22Rv1 (cell line): ENCODE measurements at regions not wholly inside any gene's neighbourhood (a gene's known extent, or its start where the extent isn't known, plus 50 kb on each side); places are given as distances from the start of the nearest gene placed in this dataset.

Source experiments
- H3K27ac ChIP-seq: fragments of 450-650 bp; 2 replicates; pipeline ENCODE4 v1.5.1; 2017
- ZFX ChIP-seq: fragments of 450-650 bp; IDR thresholded peaks from 2 replicates; pipeline ENCODE4 v1.6.1; 2017; ENCODE audit warnings: antibody characterized with exemption, borderline replicate concordance
- TF ChIP-seq, protein P1 (sequence below): fragments of 450-650 bp; IDR thresholded peaks from 2 replicates; pipeline ENCODE4 v1.5.1; 2017; ENCODE audit warnings: mild to moderate bottlenecking

DNA sequence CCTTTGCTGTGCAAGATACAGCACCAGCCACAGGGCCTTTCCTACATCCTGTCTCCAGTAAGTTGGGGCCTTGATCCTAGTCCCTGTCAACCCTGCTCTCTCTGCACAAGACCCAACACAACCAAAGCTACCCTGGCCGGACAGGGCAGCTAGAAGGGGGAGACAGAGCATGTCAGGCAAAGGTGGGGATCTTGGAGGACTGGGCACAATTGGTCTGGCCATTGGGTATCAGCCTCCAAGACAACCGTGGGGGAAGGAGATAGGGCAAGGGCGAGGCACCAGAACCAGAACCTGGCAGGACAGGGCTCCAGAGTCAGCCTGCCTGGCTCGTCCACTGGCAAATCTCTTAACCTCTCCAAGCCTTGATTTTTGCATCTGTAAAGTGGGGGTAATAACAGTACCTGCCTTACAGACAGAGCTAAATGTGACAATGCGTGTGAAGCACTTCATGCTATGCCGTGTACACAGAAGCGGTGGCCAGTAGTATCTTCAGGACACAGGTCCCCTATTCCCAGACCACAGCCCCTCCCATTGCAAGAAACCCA is 51.6 kb upstream of the CDKN2AIPNL start:
- TF ChIP-seq, protein P1, sequence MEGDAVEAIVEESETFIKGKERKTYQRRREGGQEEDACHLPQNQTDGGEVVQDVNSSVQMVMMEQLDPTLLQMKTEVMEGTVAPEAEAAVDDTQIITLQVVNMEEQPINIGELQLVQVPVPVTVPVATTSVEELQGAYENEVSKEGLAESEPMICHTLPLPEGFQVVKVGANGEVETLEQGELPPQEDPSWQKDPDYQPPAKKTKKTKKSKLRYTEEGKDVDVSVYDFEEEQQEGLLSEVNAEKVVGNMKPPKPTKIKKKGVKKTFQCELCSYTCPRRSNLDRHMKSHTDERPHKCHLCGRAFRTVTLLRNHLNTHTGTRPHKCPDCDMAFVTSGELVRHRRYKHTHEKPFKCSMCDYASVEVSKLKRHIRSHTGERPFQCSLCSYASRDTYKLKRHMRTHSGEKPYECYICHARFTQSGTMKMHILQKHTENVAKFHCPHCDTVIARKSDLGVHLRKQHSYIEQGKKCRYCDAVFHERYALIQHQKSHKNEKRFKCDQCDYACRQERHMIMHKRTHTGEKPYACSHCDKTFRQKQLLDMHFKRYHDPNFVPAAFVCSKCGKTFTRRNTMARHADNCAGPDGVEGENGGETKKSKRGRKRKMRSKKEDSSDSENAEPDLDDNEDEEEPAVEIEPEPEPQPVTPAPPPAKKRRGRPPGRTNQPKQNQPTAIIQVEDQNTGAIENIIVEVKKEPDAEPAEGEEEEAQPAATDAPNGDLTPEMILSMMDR = no peak
- no peak for TF ChIP-seq ZFX
- H3K27ac ChIP-seq = no peak overlapping the region

DNA sequence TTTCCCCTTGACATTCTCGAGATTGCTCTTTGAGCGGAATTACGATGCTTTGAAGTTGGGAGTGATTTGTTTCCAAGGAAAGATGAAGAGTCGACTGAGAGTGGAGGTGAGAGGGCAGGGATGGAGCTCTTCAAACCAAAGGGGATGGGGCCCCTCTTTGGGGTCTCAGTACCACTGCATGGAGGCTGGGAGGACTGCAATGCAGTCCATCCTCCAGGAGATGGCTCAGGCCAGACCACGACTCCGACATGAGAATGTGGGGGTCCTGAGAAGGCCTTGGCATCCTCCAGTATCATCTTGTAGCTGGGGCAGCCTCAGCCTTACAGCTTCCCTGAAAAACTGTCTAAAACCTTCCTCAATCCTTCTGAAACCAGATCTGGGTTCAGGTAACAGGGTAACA is 51.1 kb upstream of the CDKN2AIPNL start:
- H3K27ac ChIP-seq = no peak overlapping the region
- no peak for TF ChIP-seq ZFX
- TF ChIP-seq, protein P1 = no peak

DNA sequence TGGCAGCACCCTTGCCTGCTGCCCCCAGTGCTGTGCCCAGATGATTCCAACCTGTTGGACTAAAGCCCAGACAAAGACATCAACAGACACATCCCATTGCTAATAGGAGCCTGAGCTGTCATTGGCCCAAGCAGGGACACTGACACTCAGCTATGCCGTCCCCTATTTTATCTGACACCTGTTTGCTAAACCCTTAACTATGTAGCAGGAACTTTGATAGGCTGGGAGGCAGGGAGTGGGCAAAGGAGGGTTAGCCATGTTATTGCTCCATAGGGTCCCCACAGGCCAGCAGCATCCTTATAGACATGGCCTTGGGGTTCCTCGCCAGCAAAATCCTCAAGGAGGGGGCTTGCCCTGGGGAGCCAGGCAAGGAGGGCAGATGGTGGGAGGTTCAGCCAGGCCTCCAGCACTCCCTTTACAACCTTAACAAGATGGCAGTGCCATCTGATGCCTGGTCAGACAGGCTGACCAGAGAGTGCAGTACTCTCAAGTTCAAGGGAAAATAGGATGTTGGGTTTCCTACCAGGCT is 50.4 kb upstream of the CDKN2AIPNL start:
- TF ChIP-seq, protein P1 = no peak
- no peak for TF ChIP-seq ZFX
- no peak overlapping the region for H3K27ac ChIP-seq
